NCI-H510A (cell line): ENCODE measurements at regions not wholly inside any gene's neighbourhood (a gene's known extent, or its start where the extent isn't known, plus 50 kb on each side); places are given as distances from the start of the nearest gene placed in this dataset.

ENCODE experiments used
- DNase-seq: peaks from one replicate; lab custom pipeline; 2025; lab: John Stamatoyannopoulos, UW

DNA sequence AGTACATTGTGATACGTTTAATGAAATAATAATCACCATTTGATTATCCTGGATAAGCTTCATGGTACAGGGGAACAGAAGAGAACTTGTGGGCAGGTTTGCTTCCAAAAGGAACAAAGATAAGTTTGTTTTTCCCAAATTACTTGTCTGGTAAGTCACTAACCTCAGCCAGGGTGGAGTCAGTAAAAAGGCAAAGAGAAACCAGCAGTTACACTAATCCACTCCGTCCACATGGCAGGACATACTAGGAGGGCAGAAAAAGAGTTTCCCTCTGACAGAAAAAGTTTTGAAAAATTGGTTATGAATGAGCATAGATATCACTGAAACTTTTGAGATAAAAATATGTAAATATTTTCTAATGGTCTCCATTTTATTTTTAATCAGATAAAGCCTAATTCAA, 285.9 kb downstream of the IL15 start:
- no peak for DNase-seq

DNA sequence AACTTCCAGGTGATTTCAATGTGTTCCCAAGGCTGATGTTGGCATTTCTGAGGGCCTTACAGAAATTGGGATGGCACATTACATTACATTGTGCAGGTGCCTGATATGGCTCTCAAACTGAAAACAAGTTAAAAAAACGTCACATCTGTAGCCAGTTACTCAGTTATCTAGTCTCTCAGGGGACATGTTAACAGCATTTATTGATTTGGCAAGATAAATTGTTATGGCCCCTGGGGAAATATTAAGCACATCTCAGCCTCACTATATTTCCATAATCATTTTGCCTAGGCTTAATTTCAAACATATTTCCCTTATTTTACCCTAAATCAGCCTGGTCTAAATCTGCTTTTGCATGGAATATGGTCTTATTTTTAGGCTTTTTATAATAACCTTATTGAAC, 290.0 kb downstream of the IL15 start:
- DNase-seq = no peak

DNA sequence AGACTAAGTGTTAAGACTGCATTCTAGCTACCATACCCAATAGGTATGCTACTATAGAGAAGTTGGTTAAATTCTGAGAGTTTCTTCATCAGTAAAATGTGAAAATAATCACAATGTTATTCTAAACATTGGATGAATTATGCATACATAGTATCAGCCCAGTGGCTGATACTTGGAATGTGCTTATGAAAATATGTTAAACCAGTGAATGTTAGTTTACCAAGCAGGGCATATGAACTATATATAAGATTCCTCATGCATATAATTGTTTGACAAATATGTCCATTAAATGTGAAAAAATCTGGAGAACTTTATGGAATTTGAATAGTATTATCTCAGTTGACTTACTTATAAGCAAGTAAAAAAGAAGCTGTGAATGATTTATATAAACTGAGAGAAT, 296.1 kb downstream of the IL15 start:
- no peak for DNase-seq

- DNase-seq = no peak
Measured at GRCh38 chr4:141933978-141934377, 297.6 kb downstream of the IL15 start.

- DNase-seq = no peak
Measured at GRCh38 chr4:141955696-141956095, 319.3 kb downstream of the IL15 start.

- DNase-seq = no peak
Measured at GRCh38 chr4:141957416-141957815, 321.0 kb downstream of the IL15 start.

DNA sequence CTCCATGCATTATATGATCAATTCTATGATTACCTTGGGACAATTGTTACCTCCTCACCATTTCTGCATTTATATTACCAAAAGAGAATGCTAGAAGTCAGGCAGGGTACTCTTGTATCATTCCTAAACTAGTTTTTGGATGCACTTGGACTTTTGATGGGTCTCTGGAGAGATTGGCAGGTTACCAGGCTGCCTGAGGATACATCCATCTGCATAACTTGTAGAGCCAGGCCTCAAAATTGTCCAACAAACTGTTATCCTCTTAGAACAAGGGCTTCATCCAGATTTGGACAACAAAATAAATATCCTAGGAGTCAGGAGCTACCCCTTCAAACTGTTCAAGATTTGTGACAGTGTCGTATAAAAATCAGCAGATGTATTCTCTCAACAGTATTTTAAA, 326.1 kb downstream of the IL15 start:
- no peak for DNase-seq

- DNase-seq = no peak
Measured at GRCh38 chr4:141971869-141972268, 335.5 kb downstream of the IL15 start.

DNA sequence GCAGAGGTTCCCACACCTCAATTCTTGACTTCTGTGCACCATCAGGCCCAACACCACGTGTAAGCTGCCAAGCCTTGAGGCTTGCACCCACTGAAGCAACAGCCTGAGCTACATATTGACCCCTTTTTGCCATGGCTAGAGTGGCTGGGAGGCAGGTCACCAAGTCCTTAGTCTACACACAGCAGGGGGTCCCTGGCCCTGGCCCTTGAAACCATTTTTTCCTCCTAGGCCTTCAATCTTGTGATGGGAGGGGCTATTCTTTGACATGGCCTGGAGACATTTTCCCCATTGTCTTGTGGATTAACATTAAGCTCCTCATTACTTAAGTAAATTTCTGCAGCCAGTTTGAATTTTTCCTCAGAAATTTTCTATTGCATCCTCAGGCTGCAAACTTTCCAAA, 336.6 kb downstream of the IL15 start:
- DNase-seq = no peak
